HCT116 (cell line): ENCODE measurements at regions not wholly inside any gene's neighbourhood (a gene's known extent, or its start where the extent isn't known, plus 50 kb on each side); places are given as distances from the start of the nearest gene placed in this dataset.

Experiments used
- ATAC-seq: fragments of 200-7000 bp; cut with Tn5 transposase; 2 replicates; pipeline ENCODE4 v1.9.1; 2020; ENCODE audit warnings: mild to moderate bottlenecking, moderate library complexity
- BruUV-seq: library from RNA; stranded (reverse); fragments of 400-500 nt; replicated peaks from 2 replicates; lab custom pipeline; 2021; lab: Mats Ljungman, UMichigan
- CTCF ChIA-PET: fragments of 300-600 bp; sonication (Branson Sonifier 250); formaldehyde crosslinking; loops from one replicate; lab custom pipeline; 2021; ENCODE audit warnings: antibody characterized with exemption; lab: Charles Lee
- POLR2A ChIA-PET: fragments of 300-600, 350-600 bp; sonication (Branson Sonifier 250); formaldehyde crosslinking; loops from one replicate; lab custom pipeline; 2021; ENCODE audit warnings: antibody characterized with exemption; lab: Charles Lee
- RAD21 ChIA-PET, 2 experiments: fragments of 300-600 bp; sonication (Branson Sonifier 250); formaldehyde crosslinking; loops; one replicate each; lab custom pipeline; 2023; ENCODE audit warnings: low total read pairs in 2 of 2; ENCODE audit not compliant: uncharacterized antibody in 2 of 2, unreplicated experiment in 2 of 2, low non-redundant PET in 1 of 2; lab: Charles Lee
- DNase-seq: peaks from one replicate; pipeline ENCODE4 v3.0.0-alpha.2; 2010; ENCODE audit warnings: low read depth, low spot score
- H2AFZ ChIP-seq: fragments of 200-600 bp; shearing (Covaris generic), sonication (generic); 2 replicates; pipeline ENCODE4 v1.6.1; 2017; ENCODE audit warnings: low read depth, mixed run types, mixed read lengths, antibody characterized with exemption, low read length; ENCODE audit not compliant: poor library complexity, severe bottlenecking
- H3K27ac ChIP-seq: 2 replicates; pipeline ENCODE4 v1.5.1; 2012; ENCODE audit warnings: low read depth, low read length
- H3K27me3 ChIP-seq: fragments of 200-600 bp; sonication (generic); 2 replicates; pipeline ENCODE4 v1.6.1; 2016; ENCODE audit warnings: mixed run types, low read length, mixed read lengths; ENCODE audit not compliant: insufficient read depth
- H3K36me3 ChIP-seq, 2 experiments: fragments of 200-500 bp in 1 of 2; fragments of 200-600 bp in 1 of 2; sonication (Bioruptor generic) in 1 of 2; sonication (generic) in 1 of 2; 2 replicates each; pipeline versions ENCODE4 v1.5.1 to v1.6.1; 2014 to 2016; ENCODE audit warnings: low read length in 2 of 2, inconsistent platforms in 1 of 2, mixed read lengths in 1 of 2, mixed run types in 1 of 2; ENCODE audit not compliant: insufficient read depth in 2 of 2, control insufficient read depth in 1 of 2
- H3K4me1 ChIP-seq, 2 experiments: fragments of 200-600 bp in 1 of 2; sonication (generic) in 1 of 2; 2 replicates each; pipeline versions ENCODE4 v1.5.1 to v1.6.1; 2012 to 2017; ENCODE audit warnings: low read length in 2 of 2, inconsistent platforms in 1 of 2, mild to moderate bottlenecking in 1 of 2, mixed read lengths in 1 of 2, mixed run types in 1 of 2, moderate library complexity in 1 of 2; ENCODE audit not compliant: insufficient read depth in 2 of 2, control insufficient read depth in 1 of 2
- H3K4me2 ChIP-seq: fragments of 200-600 bp; sonication (generic); 2 replicates; pipeline ENCODE4 v1.6.1; 2017; ENCODE audit warnings: mixed run types, low read length, mixed read lengths
- H3K4me3 ChIP-seq, 2 experiments: fragments of 200-600 bp in 1 of 2; sonication (generic) in 1 of 2; replicated peaks in 1 of 2; 2 replicates each; pipeline ENCODE4 v1.5.1; 2011 to 2016; ENCODE audit warnings: low read length in 2 of 2, control low read depth in 1 of 2, low read depth in 1 of 2, mild to moderate bottlenecking in 1 of 2, mixed read lengths in 1 of 2, mixed run types in 1 of 2
- H3K79me2 ChIP-seq: fragments of 200-600 bp; sonication (generic); 2 replicates; pipeline ENCODE4 v1.6.1; 2017; ENCODE audit warnings: mild to moderate bottlenecking, mixed run types, low read length, moderate library complexity, mixed read lengths; ENCODE audit not compliant: insufficient read depth
- H3K9ac ChIP-seq: fragments of 200-600 bp; sonication (generic); 2 replicates; pipeline ENCODE4 v1.6.1; 2016; ENCODE audit warnings: low read length, mixed read lengths
- H3K9me2 ChIP-seq: fragments of 200-600 bp; sonication (generic), shearing (Covaris generic); 2 replicates; pipeline ENCODE4 v1.6.1; 2017; ENCODE audit warnings: mixed run types, mild to moderate bottlenecking, moderate library complexity; ENCODE audit not compliant: insufficient read depth
- H3K9me3 ChIP-seq, 2 experiments: fragments of 200-500 bp in 1 of 2; fragments of 200-600 bp in 1 of 2; sonication (Bioruptor generic) in 1 of 2; sonication (generic) in 1 of 2; 2 replicates each; pipeline ENCODE4 v1.6.1; 2014 to 2017; ENCODE audit warnings: low read length in 2 of 2, mixed read lengths in 2 of 2, inconsistent platforms in 1 of 2, low read depth in 1 of 2, mild to moderate bottlenecking in 1 of 2, mixed run types in 1 of 2, moderate library complexity in 1 of 2; ENCODE audit not compliant: control insufficient read depth in 1 of 2, insufficient read depth in 1 of 2
- H4K20me1 ChIP-seq: fragments of 200-600 bp; sonication (generic), shearing (Covaris generic); 2 replicates; pipeline ENCODE4 v1.6.1; 2017; ENCODE audit warnings: mixed run types, mild to moderate bottlenecking, moderate library complexity; ENCODE audit not compliant: insufficient read depth
- ATF3 ChIP-seq: IDR thresholded peaks from 2 replicates; pipeline ENCODE4 v1.6.1; 2012
- CEBPB ChIP-seq: IDR thresholded peaks from 2 replicates; pipeline ENCODE4 v1.6.1; 2012; ENCODE audit warnings: low read depth
- CTCF ChIP-seq, 3 experiments: fragments of 200-600 bp in 1 of 3; sonication (generic) in 1 of 3; IDR thresholded peaks in 2 of 3; conservative IDR thresholded peaks in 1 of 3; 2 replicates each; pipeline ENCODE4 v1.5.1; 2012 to 2017; ENCODE audit warnings: low read depth in 2 of 3, low read length in 2 of 3, antibody characterized with exemption in 1 of 3, borderline replicate concordance in 1 of 3, control low read depth in 1 of 3, mild to moderate bottlenecking in 1 of 3, mixed read lengths in 1 of 3, mixed run types in 1 of 3, moderate library complexity in 1 of 3; ENCODE audit not compliant: insufficient read depth in 1 of 3
- EGR1 ChIP-seq: IDR thresholded peaks from 2 replicates; pipeline ENCODE4 v1.6.1; 2012; ENCODE audit warnings: low read depth
- ELF1 ChIP-seq: IDR thresholded peaks from 2 replicates; pipeline ENCODE4 v1.6.1; 2012; ENCODE audit warnings: low read depth, borderline replicate concordance
- EZH2 ChIP-seq: fragments of 200-600 bp; sonication (generic); IDR thresholded peaks from 2 replicates; pipeline ENCODE4 v1.6.1; 2017; ENCODE audit warnings: antibody characterized with exemption, mixed run types
- EZH2phosphoT487 ChIP-seq: fragments of 200-600 bp; IDR thresholded peaks from 2 replicates; pipeline ENCODE4 v1.6.1; 2018; ENCODE audit warnings: antibody characterized with exemption, borderline replicate concordance
- JUND ChIP-seq: IDR thresholded peaks from 2 replicates; pipeline ENCODE4 v1.6.1; 2012
- POLR2A ChIP-seq: IDR thresholded peaks from 2 replicates; pipeline ENCODE4 v1.7.0; 2011; ENCODE audit warnings: borderline replicate concordance; ENCODE audit not compliant: insufficient read depth, insufficient read length; ENCODE audit errors: extremely low read depth
- POLR2AphosphoS5 ChIP-seq: IDR thresholded peaks from 2 replicates; pipeline ENCODE4 v1.6.1; 2011; ENCODE audit warnings: mild to moderate bottlenecking, low read depth, low read length, moderate library complexity
- RAD21 ChIP-seq: IDR thresholded peaks from 2 replicates; pipeline ENCODE4 v1.6.1; 2012; ENCODE audit warnings: low read depth, mild to moderate bottlenecking
- REST ChIP-seq: IDR thresholded peaks from 2 replicates; pipeline ENCODE4 v1.6.1; 2012; ENCODE audit warnings: low read depth
- SIN3A ChIP-seq: IDR thresholded peaks from 2 replicates; pipeline ENCODE4 v1.6.1; 2012; ENCODE audit warnings: low read depth
- SP1 ChIP-seq: IDR thresholded peaks from 2 replicates; pipeline ENCODE4 v1.6.1; 2012; ENCODE audit warnings: low read depth
- SRF ChIP-seq: IDR thresholded peaks from 2 replicates; pipeline ENCODE4 v1.6.1; 2012; ENCODE audit warnings: low read depth
- YY1 ChIP-seq: IDR thresholded peaks from 2 replicates; pipeline ENCODE4 v1.6.1; 2011; ENCODE audit warnings: low read length, low read depth, moderate library complexity, mild to moderate bottlenecking; ENCODE audit not compliant: insufficient replicate concordance; ENCODE audit errors: extremely low read depth
- intact Hi-C: fragments of 100-400 bp; cut with micrococcal nuclease; formaldehyde crosslinking; loops from 2 replicates; pipeline ENCODE4 v1.10.0; 2022

GRCh38 chr12:25040593-25040992, 91.7 kb upstream of the BCAT1 start:
- TF ChIP-seq POLR2A (no peak), SIN3A (no peak), RAD21 (no peak), POLR2AphosphoS5 (no peak), EZH2phosphoT487 (no peak), EGR1 (no peak)
- Histone ChIP-seq H3K4me3 (no peak overlapping the region), H3K36me3 (no peaks in the 10 kb centered on the region), H3K79me2 (no peaks in the 10 kb centered on the region), H3K9me2 (peaks cover 3% of the 10 kb centered on the region; the same call in 1 of the 2 replicates), H3K4me1 (no peaks in the 10 kb centered on the region), H3K9me3 (no peaks in the 10 kb centered on the region), H3K4me2 (no peak overlapping the region), H3K27ac (no peak overlapping the region), H3K27me3 (0 out of 2 replicates have a peak, but pooled peaks cover 4% of the 10 kb centered on the region), H3K9ac (no peak overlapping the region), H4K20me1 (no peaks in the 10 kb centered on the region), H2AFZ (no peak overlapping the region)
- ChIA-PET POLR2A (no interaction called here), RAD21 (no interaction called here), CTCF (no interaction called here)
- intact Hi-C loops: no loop called here
- ATAC-seq (no peak), DNase-seq (no peak)
- no TSS peak for BruUV-seq

GRCh38 chr12:25034676-25035075, 85.8 kb upstream of the BCAT1 start:
- H3K9me3 ChIP-seq: no peaks in the 10 kb centered on the region
- no peaks in the 10 kb centered on the region for H3K79me2 ChIP-seq
- no peak overlapping the region for H3K4me2 ChIP-seq
- H2AFZ ChIP-seq: no peak overlapping the region
- CTCF ChIA-PET: no interaction called here
- no peaks in the 10 kb centered on the region for H3K9me2 ChIP-seq
- H3K27me3 ChIP-seq: 0 out of 2 replicates have a peak, but pooled peaks cover 7% of the 10 kb centered on the region
- H3K36me3 ChIP-seq: no peaks in the 10 kb centered on the region
- H3K27ac ChIP-seq: no peak overlapping the region
- no peak overlapping the region for H3K9ac ChIP-seq
- no peaks in the 10 kb centered on the region for H4K20me1 ChIP-seq
- RAD21 ChIA-PET: no interaction called here
- POLR2A ChIA-PET: no interaction called here
- ATAC-seq (no peak), DNase-seq (no peak)
- intact Hi-C loops: no loop called here
- H3K4me1 ChIP-seq: no peaks in the 10 kb centered on the region
- no peak overlapping the region for H3K4me3 ChIP-seq
- TF ChIP-seq ATF3 (no peak), ELF1 (no peak), YY1 (no peak), CEBPB (no peak), SRF (no peak), JUND (no peak), POLR2AphosphoS5 (no peak), SIN3A (no peak), EZH2 (no peak), CTCF (IDR thresholded peaks at IDR 0.05 in 2 of 3, conservative IDR thresholded peaks at IDR 0.05 in 1 of 3; ENCODE audit: borderline replicate concordance in 1 of 3, insufficient read depth in 1 of 3, low read depth in 2 of 3, low read length in 2 of 3) (no peak), EZH2phosphoT487 (no peak), REST (no peak), SP1 (no peak)
- TF ChIP-seq, all 23 proteins: peak for 0
- no TSS peak for BruUV-seq
